COLO829 (cell line): ENCODE measurements at regions not wholly inside any gene's neighbourhood (a gene's known extent, or its start where the extent isn't known, plus 50 kb on each side); places are given as distances from the start of the nearest gene placed in this dataset.

Source experiments
- DNase-seq: peaks from one replicate; pipeline ENCODE4 v3.0.0; 2012; ENCODE audit warnings: low spot score

GRCh38 chr10:43970717-43971116, 322.0 kb upstream of the ZNF32 start:
- no peak for DNase-seq

- no peak for DNase-seq
Observed at GRCh38 chr10:43970018-43970698, 321.5 kb upstream of the ZNF32 start.

GRCh38 chr10:43969506-43969905, 320.8 kb upstream of the ZNF32 start:
- DNase-seq, result no peak

GRCh38 chr10:43968961-43969360, 320.3 kb upstream of the ZNF32 start:
- no peak for DNase-seq

GRCh38 chr10:43968076-43968475, 319.4 kb upstream of the ZNF32 start:
- DNase-seq, result no peak

GRCh38 chr10:43966571-43966965, 317.9 kb upstream of the ZNF32 start:
- no peak for DNase-seq

GRCh38 chr10:43965918-43966570, 317.4 kb upstream of the ZNF32 start:
- no peak for DNase-seq

- no peak for DNase-seq
Observed at GRCh38 chr10:43965033-43965917, 316.6 kb upstream of the ZNF32 start.

- DNase-seq, result no peak
Observed at GRCh38 chr10:43964486-43964885, 315.8 kb upstream of the ZNF32 start.

GRCh38 chr10:43963793-43964425, 315.2 kb upstream of the ZNF32 start:
- DNase-seq, result no peak

- DNase-seq, result no peak
Observed at GRCh38 chr10:43963379-43963778, 314.7 kb upstream of the ZNF32 start.

GRCh38 chr10:43962346-43963191, 313.9 kb upstream of the ZNF32 start:
- no peak for DNase-seq

GRCh38 chr10:43961523-43962345, 313.1 kb upstream of the ZNF32 start:
- DNase-seq, result no peak

- no peak for DNase-seq
Observed at GRCh38 chr10:43960981-43961380, 312.3 kb upstream of the ZNF32 start.

GRCh38 chr10:43960477-43960876, 311.8 kb upstream of the ZNF32 start:
- no peak for DNase-seq

- no peak for DNase-seq
Observed at GRCh38 chr10:43960135-43960415, 311.4 kb upstream of the ZNF32 start.

GRCh38 chr10:43959364-43960134, 310.9 kb upstream of the ZNF32 start:
- DNase-seq, result no peak

- DNase-seq, result no peak
Observed at GRCh38 chr10:43958964-43959363, 310.3 kb upstream of the ZNF32 start.

GRCh38 chr10:43958071-43958432, 309.4 kb upstream of the ZNF32 start:
- DNase-seq, result no peak
